ENCODE measurements at regions not wholly inside any gene's neighbourhood (a gene's known extent, or its start where the extent isn't known, plus 50 kb on each side); places are given as distances from the start of the nearest gene placed in this dataset.

- BruUV-seq (replicated peaks) = no TSS peak
- POLR2A ChIA-PET = no interaction called here
- H3K27ac ChIP-seq (ENCODE audit: control insufficient read depth, insufficient read depth) = no peak overlapping the region
- no peaks in the 10 kb centered on the region for H3K9me3 ChIP-seq (replicated peaks; ENCODE audit: control insufficient read depth, insufficient read depth, low read length)
- no peak for TF ChIP-seq STAT3 (IDR thresholded peaks at IDR 0.05; ENCODE audit: low read depth, low read length)
- no peak for TF ChIP-seq SUZ12 (IDR thresholded peaks at IDR 0.05; ENCODE audit: unreplicated experiment)
- TF ChIP-seq MXI1 (IDR thresholded peaks at IDR 0.05; ENCODE audit: low read depth, low read length) = no peak
- TF ChIP-seq SREBF1 (IDR thresholded peaks at IDR 0.05; ENCODE audit: low read length) = no peak
- TF ChIP-seq MTA3 (IDR thresholded peaks at IDR 0.05; ENCODE audit: borderline replicate concordance, low read length) = no peak
- TF ChIP-seq, protein P1, sequence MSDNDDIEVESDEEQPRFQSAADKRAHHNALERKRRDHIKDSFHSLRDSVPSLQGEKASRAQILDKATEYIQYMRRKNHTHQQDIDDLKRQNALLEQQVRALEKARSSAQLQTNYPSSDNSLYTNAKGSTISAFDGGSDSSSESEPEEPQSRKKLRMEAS (IDR thresholded peaks at IDR 0.05; ENCODE audit: low read depth, low read length) = no peak
- no peak for TF ChIP-seq KAT2A (conservative IDR thresholded peaks at IDR 0.05; ENCODE audit: control insufficient read depth, low read depth, low read length)
- no peak for TF ChIP-seq KDM1A (IDR thresholded peaks at IDR 0.05; ENCODE audit: borderline replicate concordance)
- TF ChIP-seq CUX1 (IDR thresholded peaks at IDR 0.05; ENCODE audit: insufficient replicate concordance, low read depth, low read length) = no peak
- TF ChIP-seq HDAC2 (IDR thresholded peaks at IDR 0.05) = no peak
- TF ChIP-seq, protein P2, sequence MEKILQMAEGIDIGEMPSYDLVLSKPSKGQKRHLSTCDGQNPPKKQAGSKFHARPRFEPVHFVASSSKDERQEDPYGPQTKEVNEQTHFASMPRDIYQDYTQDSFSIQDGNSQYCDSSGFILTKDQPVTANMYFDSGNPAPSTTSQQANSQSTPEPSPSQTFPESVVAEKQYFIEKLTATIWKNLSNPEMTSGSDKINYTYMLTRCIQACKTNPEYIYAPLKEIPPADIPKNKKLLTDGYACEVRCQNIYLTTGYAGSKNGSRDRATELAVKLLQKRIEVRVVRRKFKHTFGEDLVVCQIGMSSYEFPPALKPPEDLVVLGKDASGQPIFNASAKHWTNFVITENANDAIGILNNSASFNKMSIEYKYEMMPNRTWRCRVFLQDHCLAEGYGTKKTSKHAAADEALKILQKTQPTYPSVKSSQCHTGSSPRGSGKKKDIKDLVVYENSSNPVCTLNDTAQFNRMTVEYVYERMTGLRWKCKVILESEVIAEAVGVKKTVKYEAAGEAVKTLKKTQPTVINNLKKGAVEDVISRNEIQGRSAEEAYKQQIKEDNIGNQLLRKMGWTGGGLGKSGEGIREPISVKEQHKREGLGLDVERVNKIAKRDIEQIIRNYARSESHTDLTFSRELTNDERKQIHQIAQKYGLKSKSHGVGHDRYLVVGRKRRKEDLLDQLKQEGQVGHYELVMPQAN (conservative IDR thresholded peaks at IDR 0.05) = no peak
- no peak for TF ChIP-seq RAD51 (IDR thresholded peaks at IDR 0.05)
- no peak overlapping the region for H2AFZ ChIP-seq (ENCODE audit: control insufficient read depth, low read depth, low read length)
- in situ Hi-C loops (cut with MboI) = no loop called here
- RAD21 ChIA-PET (ENCODE audit: unreplicated experiment) = no interaction called here
- intact Hi-C loops (cut with micrococcal nuclease; ENCODE audit: unreplicated experiment) = no loop called here
- no peaks in the 10 kb centered on the region for H3K4me1 ChIP-seq (ENCODE audit: control insufficient read depth, insufficient read depth, low read length)
- H3K79me2 ChIP-seq (ENCODE audit: control insufficient read depth, insufficient read depth, low read length) = no peaks in the 10 kb centered on the region
- no peak for ATAC-seq
- H3K9ac ChIP-seq (ENCODE audit: control insufficient read depth, insufficient read depth, low read length) = no peak overlapping the region
- H4K20me1 ChIP-seq (ENCODE audit: control insufficient read depth, insufficient read depth) = no peaks in the 10 kb centered on the region
- peaks cover 0 to 2% of the 10 kb centered on the region in 2 experiments; a peak in 2 of 4 replicates for H3K27me3 ChIP-seq (replicated peaks in 1 of 2; ENCODE audit: control insufficient read depth in 2 of 2, insufficient read depth in 2 of 2, low read length in 1 of 2)
- SMC1A ChIA-PET (ENCODE audit: uncharacterized antibody, unreplicated experiment) = no interaction called here
- no peaks in the 10 kb centered on the region for H3K36me3 ChIP-seq (ENCODE audit: control insufficient read depth in 2 of 2, insufficient read depth in 2 of 2, low read length in 1 of 2)
- 41% methylated on average over 9 of the region's 9 CpGs for WGBS (ENCODE audit: insufficient coverage, insufficient replicate concordance, low lambda C conversion rate, missing lambda C conversion rate)
- no peak overlapping the region for H3K4me3 ChIP-seq
- CTCF ChIA-PET = no interaction called here
- H3K4me2 ChIP-seq (ENCODE audit: control insufficient read depth, insufficient read depth) = no peak overlapping the region
- DNase-seq (ENCODE audit: low read depth, low spot score) = no peak
- FAIRE-seq = no peak
These were observed 323.2 kb upstream of the THSD7B start for GRCh38 chr2:136441979-136442714.

Measured in GM12878 (cell line).